Mesothelial cell of epicardium (in vitro differentiated cells): ENCODE measurements at regions not wholly inside any gene's neighbourhood (a gene's known extent, or its start where the extent isn't known, plus 50 kb on each side); places are given as distances from the start of the nearest gene placed in this dataset.

Source experiments
- DNase-seq, 2 experiments: peaks; one replicate each; pipeline ENCODE4 v3.0.0; 2021; ENCODE audit warnings: low spot score in 2 of 2; ENCODE audit not compliant: unreplicated experiment in 2 of 2
- H3K27ac Mint-ChIP-seq: 2 replicates; pipeline ENCODE4 v1.8.0; 2021; ENCODE audit warnings: mixed read lengths
- H3K27me3 Mint-ChIP-seq: 2 replicates; pipeline ENCODE4 v1.8.0; 2021; ENCODE audit warnings: low read depth, mixed read lengths
- H3K36me3 Mint-ChIP-seq: 2 replicates; pipeline ENCODE4 v1.8.0; 2021; ENCODE audit warnings: mixed read lengths
- H3K4me1 Mint-ChIP-seq: 2 replicates; pipeline ENCODE4 v1.8.0; 2021; ENCODE audit warnings: mixed read lengths
- H3K4me3 Mint-ChIP-seq: 2 replicates; pipeline ENCODE4 v1.8.0; 2021; ENCODE audit warnings: mild to moderate bottlenecking, moderate library complexity, mixed read lengths
- H3K9me3 Mint-ChIP-seq: 2 replicates; pipeline ENCODE4 v1.8.0; 2021; ENCODE audit warnings: mixed read lengths
- TF ChIP-seq, protein P1 (sequence below): fragments of 200-600 bp; sonication (generic); IDR thresholded peaks from one replicate; pipeline ENCODE4 v1.5.0; 2021; ENCODE audit warnings: antibody characterized with exemption; ENCODE audit not compliant: unreplicated experiment

DNA sequence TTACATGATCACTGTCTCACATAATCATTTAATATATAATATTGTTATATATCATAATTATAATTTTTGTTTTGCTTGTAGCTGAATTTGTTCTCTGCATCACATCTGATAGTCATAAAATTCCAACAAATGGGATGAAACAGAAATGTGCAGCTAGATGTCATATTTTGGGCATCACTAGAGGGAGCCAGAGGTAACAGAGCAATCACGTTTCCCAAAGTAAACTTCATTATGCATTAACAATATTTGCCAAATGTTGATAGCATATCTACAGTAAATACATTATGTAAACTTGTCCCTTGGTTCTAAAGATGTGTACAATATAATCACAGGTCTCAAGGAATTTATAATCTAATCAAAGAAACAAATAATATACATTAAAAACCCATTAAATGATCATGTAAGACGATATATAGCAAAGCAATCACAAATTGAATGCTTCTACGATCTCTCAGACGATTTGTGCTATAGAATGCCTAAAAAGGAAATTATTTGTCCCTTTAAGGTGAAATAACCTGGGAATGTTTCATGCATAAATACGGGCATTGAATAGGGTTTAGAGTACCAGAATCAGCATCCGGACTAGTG is 234.2 kb upstream of the MCTP2 start:
- H3K27ac Mint-ChIP-seq: no peak overlapping the region
- DNase-seq: no peak
- TF ChIP-seq, protein P1, sequence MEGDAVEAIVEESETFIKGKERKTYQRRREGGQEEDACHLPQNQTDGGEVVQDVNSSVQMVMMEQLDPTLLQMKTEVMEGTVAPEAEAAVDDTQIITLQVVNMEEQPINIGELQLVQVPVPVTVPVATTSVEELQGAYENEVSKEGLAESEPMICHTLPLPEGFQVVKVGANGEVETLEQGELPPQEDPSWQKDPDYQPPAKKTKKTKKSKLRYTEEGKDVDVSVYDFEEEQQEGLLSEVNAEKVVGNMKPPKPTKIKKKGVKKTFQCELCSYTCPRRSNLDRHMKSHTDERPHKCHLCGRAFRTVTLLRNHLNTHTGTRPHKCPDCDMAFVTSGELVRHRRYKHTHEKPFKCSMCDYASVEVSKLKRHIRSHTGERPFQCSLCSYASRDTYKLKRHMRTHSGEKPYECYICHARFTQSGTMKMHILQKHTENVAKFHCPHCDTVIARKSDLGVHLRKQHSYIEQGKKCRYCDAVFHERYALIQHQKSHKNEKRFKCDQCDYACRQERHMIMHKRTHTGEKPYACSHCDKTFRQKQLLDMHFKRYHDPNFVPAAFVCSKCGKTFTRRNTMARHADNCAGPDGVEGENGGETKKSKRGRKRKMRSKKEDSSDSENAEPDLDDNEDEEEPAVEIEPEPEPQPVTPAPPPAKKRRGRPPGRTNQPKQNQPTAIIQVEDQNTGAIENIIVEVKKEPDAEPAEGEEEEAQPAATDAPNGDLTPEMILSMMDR: peak; percentile 76
- no peak overlapping the region for H3K4me3 Mint-ChIP-seq
- H3K36me3 Mint-ChIP-seq: no peaks in the 10 kb centered on the region
- H3K4me1 Mint-ChIP-seq: peaks cover 26% of the 10 kb centered on the region
- H3K9me3 Mint-ChIP-seq: no peaks in the 10 kb centered on the region
- peaks cover 16% of the 10 kb centered on the region for H3K27me3 Mint-ChIP-seq

DNA sequence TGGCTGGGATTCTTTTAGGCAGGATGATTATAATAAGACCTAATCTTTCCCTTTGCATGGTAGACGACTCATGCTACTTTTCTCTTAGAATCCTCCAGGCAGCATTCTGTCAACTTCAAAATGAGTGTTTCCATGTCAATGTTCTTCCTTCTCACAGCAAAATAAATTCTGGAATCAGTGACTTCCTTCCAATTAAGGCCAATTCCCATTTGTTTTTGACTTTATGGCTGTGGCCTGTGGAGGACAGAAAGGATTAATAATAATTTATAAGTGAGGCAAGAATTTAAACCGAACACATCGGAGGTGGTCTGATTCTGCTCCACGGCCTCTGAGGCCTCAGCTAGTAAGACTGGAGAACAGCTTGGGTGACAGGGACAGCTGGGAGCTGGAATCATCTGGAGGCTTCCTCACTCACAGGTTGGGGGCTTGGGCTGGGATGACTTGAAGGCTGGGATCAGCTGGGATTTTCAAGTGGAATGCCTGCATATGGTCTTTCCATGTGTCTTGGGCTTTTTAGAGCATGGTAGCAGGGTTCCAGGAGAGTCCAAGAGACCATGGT is 241.8 kb upstream of the MCTP2 start:
- Mint-ChIP-seq H3K4me1 (peaks cover 4% of the 10 kb centered on the region), H3K9me3 (no peaks in the 10 kb centered on the region), H3K27me3 (peaks cover 23% of the 10 kb centered on the region), H3K36me3 (no peaks in the 10 kb centered on the region), H3K27ac (no peak overlapping the region), H3K4me3 (no peak overlapping the region)
- DNase-seq: no peak
- TF ChIP-seq, protein P1: no peak

DNA sequence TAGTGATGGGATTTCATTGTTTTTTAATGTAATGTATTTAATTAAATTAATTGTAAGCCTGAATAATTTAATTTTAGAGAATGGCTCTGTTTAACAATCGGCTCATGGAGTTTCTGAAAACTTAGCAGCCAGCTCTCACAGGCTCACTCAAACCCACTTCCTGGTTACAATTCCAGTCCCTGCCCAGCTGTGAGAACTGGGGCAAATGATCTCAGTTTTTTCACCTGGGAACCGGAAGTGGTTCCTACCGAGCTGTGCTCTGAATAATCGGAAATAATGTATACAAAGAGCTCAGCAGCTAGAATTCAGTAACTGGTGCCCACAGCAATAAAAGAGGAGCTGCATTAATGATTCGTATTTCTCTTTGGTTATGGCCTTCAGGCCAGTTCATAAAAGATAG is 244.3 kb upstream of the MCTP2 start:
- Mint-ChIP-seq H3K9me3 (no peaks in the 10 kb centered on the region), H3K36me3 (no peaks in the 10 kb centered on the region), H3K4me3 (no peak overlapping the region), H3K27ac (no peak overlapping the region), H3K27me3 (peaks cover 7% of the 10 kb centered on the region), H3K4me1 (peaks cover 24% of the 10 kb centered on the region)
- no peak for DNase-seq
- TF ChIP-seq, protein P1: no peak

DNA sequence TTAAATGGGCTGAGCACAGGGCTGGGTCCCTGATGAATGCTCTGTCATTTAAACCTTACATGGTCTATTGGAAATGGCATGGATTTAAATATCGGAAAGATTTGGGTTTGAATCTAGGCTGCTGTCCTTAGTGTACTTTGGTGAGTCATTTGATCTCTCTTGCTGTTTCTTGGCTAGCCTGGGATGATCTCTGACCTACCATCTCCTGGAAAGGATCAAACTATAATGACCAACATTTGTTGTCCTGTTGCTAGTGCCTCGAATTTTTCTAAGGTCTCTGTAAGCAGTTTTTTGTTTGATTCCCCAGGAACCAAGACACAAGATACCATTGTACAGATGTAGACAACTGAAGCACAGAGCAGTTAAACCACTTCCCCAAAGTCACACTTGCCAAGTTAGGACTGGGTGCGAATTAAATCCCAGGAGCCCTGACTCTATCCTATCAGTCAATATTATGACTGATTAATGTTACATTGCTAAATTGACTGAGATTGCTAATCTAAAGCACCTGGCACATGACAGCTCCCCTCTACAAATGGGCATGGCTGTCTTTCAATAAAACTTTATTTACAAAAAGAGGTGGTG is 244.9 kb upstream of the MCTP2 start:
- H3K27me3 Mint-ChIP-seq: peaks cover 7% of the 10 kb centered on the region
- TF ChIP-seq, protein P1: no peak
- H3K9me3 Mint-ChIP-seq: no peaks in the 10 kb centered on the region
- DNase-seq: no peak
- H3K27ac Mint-ChIP-seq: no peak overlapping the region
- peaks cover 24% of the 10 kb centered on the region for H3K4me1 Mint-ChIP-seq
- H3K36me3 Mint-ChIP-seq: no peaks in the 10 kb centered on the region
- no peak overlapping the region for H3K4me3 Mint-ChIP-seq

DNA sequence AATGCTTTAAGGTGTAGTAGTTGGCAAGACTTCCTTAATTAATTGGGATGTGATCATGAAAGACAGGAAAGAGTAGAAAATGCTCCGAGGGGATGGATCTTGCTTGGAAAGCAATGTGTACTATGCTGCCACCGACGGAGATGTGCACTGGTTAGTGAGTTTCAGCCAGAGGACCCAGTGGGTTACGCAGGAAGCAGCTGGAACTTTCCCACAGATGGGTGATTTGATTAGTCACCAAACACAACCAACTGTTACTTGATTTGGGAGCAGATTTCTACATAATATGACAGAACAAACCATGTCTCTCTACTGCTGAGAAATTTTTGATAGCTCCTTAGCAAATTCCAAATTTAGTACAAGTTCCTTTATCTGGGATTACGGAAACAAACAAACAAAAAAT is 245.4 kb upstream of the MCTP2 start:
- peaks cover 7% of the 10 kb centered on the region for H3K27me3 Mint-ChIP-seq
- no peaks in the 10 kb centered on the region for H3K9me3 Mint-ChIP-seq
- TF ChIP-seq, protein P1: no peak
- no peak overlapping the region for H3K4me3 Mint-ChIP-seq
- no peak overlapping the region for H3K27ac Mint-ChIP-seq
- H3K36me3 Mint-ChIP-seq: no peaks in the 10 kb centered on the region
- peaks cover 26% of the 10 kb centered on the region for H3K4me1 Mint-ChIP-seq
- DNase-seq: no peak
